GM18861 (cell line): ENCODE measurements at regions not wholly inside any gene's neighbourhood (a gene's known extent, or its start where the extent isn't known, plus 50 kb on each side); places are given as distances from the start of the nearest gene placed in this dataset.

Source experiments
- ATAC-seq: cut with Tn5 transposase; IDR thresholded peaks from one replicate; pipeline ENCODE4 v1.9.1; 2021; ENCODE audit not compliant: unreplicated experiment

- no peak for ATAC-seq
These were observed 484.4 kb downstream of the CMPK2 start for GRCh38 chr2:6381326-6381725.

- ATAC-seq = no peak
These were observed 481.4 kb downstream of the CMPK2 start for GRCh38 chr2:6384341-6384740.

DNA sequence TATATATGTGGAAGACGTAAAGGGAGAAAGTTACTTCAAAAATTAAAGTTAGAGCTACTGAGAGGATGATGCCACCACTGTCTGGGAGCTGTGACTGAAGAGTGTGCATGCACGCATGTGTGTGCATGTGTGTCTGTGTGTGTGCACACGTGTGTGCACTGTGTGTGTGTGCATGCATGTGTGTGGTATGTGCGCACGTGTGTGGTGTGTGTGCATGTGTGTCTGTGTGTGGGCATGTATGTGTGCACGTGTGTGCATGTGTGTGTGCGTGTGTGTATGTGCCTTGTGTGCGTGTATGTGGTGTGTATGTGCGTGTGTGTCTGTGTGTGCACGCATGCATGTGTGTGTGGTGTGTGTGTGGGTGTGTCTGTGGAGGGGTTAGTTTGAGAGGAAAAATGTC, 473.4 kb downstream of the CMPK2 start:
- no peak for ATAC-seq

DNA sequence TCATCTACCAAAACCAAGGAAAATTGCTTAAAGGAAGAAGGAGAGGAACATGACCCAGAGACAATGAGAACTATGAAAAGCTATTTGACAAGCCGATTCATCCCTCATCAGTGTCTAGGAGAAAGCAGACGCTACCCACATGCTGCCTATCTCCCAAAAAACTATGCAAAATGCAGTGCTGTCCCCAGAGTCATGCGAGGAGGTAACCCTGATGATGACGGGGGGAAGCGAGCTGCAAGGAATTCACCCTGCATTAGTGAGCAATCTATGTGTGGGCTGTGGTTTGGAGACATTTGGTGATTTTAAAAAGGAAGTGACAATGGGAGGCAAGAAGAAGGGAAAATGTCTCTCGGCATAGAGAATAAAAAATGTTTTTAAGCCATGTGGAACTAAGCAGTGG, 472.7 kb downstream of the CMPK2 start:
- ATAC-seq = no peak

GRCh38 chr2:6393819-6394218, 471.9 kb downstream of the CMPK2 start:
- ATAC-seq = no peak

DNA sequence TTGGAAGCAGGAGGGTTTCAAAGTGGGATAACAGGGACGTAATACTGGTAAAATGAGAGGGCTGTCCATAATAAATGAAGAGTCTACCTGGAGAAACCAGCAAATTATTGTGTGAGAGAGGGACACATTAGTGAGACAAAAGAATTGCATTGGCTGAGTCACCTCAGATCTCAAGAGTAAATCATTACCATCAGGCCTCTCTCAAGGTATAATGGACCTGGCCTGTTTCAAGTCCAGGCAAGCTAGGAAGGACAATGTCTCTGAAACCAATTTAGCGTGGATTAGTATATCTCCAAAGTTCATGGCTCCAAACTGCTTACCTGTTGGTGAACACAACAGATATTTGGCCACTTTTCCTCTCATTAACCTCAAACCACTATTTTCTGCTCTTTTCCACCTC, 471.4 kb downstream of the CMPK2 start:
- ATAC-seq = no peak

DNA sequence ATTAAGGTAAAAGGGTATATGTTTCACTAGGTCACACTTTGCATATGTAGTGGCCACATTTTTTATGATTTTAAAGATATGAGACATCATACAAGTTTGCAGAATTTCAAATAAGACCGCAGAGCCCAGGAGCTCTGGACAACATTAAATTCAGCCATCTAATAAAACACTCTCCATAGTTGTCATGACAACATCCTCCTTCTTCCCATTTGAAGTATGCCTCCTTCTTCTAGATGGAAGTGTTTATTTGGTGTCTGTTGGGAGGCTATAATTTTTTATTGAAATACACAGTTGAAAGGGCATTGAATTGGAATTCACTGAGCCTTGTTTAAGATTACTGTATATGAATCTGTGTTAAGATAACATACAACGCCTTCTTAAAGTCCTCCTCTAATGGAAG, 467.3 kb downstream of the CMPK2 start:
- no peak for ATAC-seq

DNA sequence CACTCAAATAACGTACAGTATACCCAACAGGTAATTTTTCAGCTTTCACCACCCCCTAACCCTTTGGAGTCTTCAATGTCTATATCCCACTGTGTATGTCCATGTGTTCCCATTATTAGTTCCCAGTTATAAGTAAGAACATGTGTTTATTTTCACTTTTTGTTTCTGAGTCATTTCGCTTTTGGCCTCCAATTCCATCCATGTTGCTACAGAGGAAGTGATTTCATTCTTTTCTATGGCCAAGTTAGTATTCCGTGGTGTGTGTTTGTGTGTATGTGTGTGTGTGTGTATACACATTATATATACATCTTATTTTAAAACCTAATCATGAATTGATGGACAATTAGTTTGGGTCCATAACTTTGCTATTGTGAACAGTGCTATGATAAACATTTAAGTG, 464.4 kb downstream of the CMPK2 start:
- no peak for ATAC-seq

GRCh38 chr2:6408057-6408456, 457.6 kb downstream of the CMPK2 start:
- ATAC-seq = no peak

- no peak for ATAC-seq
These were observed 455.4 kb downstream of the CMPK2 start for GRCh38 chr2:6410313-6410712.

DNA sequence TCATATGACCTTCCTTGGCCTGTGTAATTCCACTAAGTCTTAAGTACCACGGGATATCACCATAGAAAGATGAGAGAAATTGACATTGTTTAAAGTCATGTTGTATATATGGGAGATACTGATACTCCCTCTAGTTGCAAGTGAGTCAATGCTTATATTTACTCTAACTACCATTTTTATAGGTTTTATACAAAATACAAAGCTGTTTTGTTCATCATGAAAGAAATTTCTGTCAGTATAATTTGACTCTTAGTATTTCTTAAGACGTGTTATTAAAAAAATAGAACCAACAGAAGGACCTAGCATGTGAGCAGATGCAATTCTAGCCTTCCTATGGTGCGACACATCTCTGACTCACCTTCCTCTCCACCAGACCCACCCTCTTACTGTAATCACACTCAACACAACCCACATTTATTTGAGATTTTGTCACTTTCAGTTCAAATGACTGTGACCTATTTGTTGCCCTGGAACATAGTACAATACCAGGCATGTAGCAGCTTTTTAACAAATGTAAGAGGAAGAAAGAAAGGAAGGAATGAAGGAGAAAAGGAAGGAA, 453.1 kb downstream of the CMPK2 start:
- ATAC-seq = no peak

GRCh38 chr2:6417050-6417449, 448.7 kb downstream of the CMPK2 start:
- no peak for ATAC-seq

DNA sequence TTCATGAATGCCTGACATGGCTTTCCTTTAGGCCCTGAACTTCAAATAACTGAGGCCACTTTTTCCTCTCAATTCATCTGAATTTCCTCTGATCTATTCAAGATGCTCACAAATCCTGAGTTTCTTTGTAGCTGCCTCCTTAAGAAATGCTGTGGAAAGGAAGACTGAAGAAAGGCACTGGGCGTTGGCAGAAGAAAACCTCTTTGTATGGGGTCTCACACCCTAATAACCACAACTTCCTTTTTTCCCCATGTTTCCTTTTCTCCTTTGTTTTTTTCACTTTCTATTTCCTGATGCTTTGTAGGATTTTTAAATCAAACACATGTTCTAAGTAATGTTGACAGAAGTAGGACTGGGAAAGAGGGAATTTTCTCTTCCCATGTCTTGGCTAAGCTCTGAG, 447.4 kb downstream of the CMPK2 start:
- ATAC-seq = no peak

DNA sequence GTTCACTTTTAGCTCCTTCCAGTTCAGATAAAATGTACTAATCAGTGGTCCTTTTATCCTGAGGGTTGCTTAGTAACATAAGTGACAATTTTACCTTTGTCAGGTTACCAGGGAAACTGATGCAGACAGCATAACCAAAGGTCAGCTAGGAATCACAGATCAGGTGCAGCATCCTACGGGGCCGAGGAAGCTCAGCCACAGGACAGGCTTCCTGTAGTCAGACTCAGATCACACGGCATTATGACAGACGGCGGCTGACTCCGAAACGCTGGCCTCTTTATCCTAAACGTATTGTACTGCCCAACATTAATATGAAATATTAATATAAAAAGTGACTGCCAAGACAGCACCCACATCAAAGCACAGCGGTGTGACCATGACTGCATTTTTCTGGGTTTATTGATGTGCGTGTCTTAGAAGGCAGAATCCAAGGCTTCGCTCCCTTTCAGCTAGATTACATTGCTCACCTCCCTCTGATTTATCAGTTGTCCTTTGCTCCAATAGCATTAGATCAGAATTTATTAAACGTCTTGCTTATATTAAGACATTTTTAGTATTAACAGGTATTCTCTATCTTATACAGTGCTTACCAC, 444.5 kb downstream of the CMPK2 start:
- no peak for ATAC-seq

DNA sequence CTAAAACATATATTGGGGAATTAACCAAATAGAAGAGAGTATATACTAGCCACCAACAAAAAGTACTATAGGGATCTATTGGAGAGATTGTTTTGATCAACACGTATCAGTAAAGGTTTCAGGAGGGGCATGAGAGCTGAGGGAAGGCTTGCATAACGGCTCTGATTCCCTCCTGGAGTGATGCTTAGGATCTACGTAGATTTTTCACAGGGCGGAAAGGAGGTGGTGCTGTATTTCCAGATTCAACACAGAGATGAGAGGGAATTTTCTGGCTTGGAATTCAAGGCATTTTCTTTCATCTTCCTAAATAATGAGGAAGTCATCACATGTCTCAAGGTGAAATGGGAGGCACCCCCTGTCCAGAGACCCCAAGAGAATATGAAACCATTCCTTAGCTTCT, 443.8 kb downstream of the CMPK2 start:
- no peak for ATAC-seq

- ATAC-seq = no peak
These were observed 442.6 kb downstream of the CMPK2 start for GRCh38 chr2:6423157-6423556.

- ATAC-seq = no peak
These were observed 441.8 kb downstream of the CMPK2 start for GRCh38 chr2:6423944-6424343.

- ATAC-seq = no peak
These were observed 440.7 kb downstream of the CMPK2 start for GRCh38 chr2:6425032-6425431.

GRCh38 chr2:6429210-6429986, 436.3 kb downstream of the CMPK2 start:
- no peak for ATAC-seq

DNA sequence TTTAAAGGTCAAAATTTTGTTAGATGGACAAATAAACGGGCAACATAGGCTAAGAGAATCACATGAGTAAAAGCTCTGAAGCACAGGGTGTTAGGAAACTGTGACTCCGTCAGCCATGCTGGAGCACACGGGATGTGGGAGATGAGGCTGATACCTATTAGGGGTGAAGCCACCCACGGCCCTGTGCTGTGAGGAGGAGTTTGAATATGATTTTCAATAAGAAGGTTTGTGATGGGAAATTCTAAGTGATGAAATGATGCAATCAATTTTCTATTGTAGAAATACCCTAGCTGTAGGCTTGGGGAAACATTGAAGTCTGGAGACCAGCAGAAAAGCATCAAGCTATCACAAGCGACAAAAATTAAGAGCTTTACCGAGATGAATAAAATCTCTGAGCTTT, 431.3 kb downstream of the CMPK2 start:
- no peak for ATAC-seq

DNA sequence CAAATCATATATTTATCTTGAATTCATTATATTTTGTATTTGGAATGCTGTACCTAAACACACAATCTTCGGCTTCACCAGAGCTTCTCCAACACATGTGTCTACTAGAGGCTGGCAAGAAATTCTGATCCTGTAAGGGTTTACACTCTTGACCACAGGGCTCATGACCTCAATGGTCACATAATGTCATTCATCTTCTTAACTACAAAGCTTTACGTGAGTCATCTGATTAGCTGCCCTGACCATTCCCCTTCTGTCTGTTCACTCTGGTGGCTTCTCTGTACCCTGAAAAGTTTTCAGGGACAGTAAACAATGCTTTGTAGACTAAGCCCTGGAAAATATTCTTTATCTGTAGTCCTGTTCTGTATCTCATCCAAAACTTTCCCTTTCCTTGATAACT, 423.9 kb downstream of the CMPK2 start:
- no peak for ATAC-seq

- no peak for ATAC-seq
These were observed 423.3 kb downstream of the CMPK2 start for GRCh38 chr2:6442252-6442985.
